ENCODE measurements at regions not wholly inside any gene's neighbourhood (a gene's known extent, or its start where the extent isn't known, plus 50 kb on each side); places are given as distances from the start of the nearest gene placed in this dataset.

GRCh38 chr1:82870332-82870731, 1069.6 kb downstream of the ADGRL2 start:
- TF ChIP-seq CTCF (IDR thresholded peaks at IDR 0.05) (no peak), POLR2A (IDR thresholded peaks at IDR 0.05) (no peak)
